ENCODE measurements at regions not wholly inside any gene's neighbourhood (a gene's known extent, or its start where the extent isn't known, plus 50 kb on each side); places are given as distances from the start of the nearest gene placed in this dataset.
"Not testable (repeated sequence)": the region's sequence is repeated elsewhere in the genome, so short reads cannot be mapped to it uniquely, and the experiment has no call there.

DNA sequence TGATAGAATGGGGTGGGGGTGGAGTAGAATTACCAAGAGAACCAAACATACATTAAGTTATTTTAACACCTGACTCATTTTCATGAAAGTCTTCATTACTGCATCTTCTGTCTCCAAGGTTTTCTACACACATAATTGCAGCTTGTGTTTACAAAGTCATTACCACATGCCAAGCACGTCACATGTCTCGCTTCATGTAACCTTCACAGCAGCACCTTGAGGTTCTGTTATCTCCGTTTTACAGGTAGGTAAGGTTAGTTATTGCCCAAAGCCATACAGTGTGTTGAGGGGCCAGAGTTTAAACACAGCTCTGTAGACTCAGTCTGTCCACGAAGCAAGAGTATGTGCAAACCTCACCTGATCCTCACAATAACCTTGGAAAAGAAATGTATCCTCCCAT is 64.3 kb upstream of the RBM19 start:
- DNase-seq = no peak
- H3K27me3 ChIP-seq = 0 out of 2 replicates have a peak, but pooled peaks cover 3% of the 10 kb centered on the region
- H3K4me3 ChIP-seq = no peak overlapping the region
- no peaks in the 10 kb centered on the region for H3K9me3 ChIP-seq
- H3K36me3 ChIP-seq = no peaks in the 10 kb centered on the region

DNA sequence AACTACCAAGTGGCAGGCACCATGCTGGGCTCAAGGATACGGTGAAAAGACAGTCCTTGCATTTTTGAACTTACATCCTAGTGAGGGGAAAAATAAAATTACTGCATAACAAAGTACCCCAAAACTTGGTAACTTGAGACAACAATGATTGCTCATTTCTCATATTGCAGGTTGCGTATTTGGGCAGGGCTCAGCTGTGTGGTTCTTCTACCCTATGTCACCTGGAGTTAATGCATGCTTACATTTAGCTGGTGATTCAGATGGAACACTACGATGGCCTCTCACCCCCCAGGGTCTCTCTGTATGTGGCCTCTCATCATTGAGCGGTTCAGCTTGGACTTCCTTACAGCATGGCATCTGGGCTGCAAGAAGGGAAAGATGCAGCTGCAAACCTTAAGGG is 60.7 kb upstream of the RBM19 start:
- Histone ChIP-seq H3K36me3 (no peaks in the 10 kb centered on the region), H3K4me3 (no peak overlapping the region), H3K27me3 (0 out of 2 replicates have a peak, but pooled peaks cover 3% of the 10 kb centered on the region), H3K9me3 (no peaks in the 10 kb centered on the region)
- no peak for DNase-seq

DNA sequence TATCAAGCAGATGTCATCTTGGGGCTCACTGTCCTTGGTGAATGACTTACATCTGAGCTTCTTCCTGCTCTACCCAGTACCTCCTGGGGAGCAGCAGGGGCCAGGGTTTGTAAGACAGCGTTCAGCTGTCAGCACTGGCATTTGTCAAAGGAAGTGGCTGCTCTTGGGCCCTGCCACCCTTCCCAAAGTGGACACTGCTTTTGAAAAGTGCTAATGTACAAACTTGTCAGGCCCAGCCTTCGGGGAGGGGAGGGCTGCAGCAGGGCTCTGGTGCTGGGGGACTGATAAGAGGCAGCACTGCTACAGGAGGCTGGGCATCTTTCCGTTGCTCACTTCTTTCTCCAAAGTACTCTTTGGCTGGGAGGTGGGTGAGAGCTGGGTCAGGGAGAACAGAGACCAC is 59.8 kb upstream of the RBM19 start:
- Histone ChIP-seq H3K36me3 (no peaks in the 10 kb centered on the region), H3K27me3 (0 out of 2 replicates have a peak, but pooled peaks cover 3% of the 10 kb centered on the region), H3K4me3 (no peak overlapping the region), H3K9me3 (no peaks in the 10 kb centered on the region)
- DNase-seq = no peak

DNA sequence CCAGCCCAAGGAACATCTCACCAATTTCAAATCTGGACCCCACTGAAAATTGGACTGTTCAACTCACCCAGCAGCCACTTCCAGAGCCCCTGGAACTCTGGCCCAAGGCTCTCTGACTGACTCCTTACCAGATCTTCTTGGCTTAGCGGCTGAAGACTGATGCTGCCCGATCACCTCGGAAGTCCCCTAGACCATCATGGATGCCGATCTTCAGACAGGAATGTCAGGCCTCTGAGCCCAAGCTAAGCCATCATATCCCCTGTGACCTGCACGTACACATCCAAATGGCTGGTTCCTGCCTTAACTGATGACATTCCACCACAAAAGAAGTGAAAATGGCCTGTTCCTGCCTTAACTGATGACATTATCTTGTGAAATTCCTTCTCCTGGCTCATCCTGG is 56.0 kb upstream of the RBM19 start:
- not testable (repeated sequence) for H3K27me3 ChIP-seq, DNase-seq

DNA sequence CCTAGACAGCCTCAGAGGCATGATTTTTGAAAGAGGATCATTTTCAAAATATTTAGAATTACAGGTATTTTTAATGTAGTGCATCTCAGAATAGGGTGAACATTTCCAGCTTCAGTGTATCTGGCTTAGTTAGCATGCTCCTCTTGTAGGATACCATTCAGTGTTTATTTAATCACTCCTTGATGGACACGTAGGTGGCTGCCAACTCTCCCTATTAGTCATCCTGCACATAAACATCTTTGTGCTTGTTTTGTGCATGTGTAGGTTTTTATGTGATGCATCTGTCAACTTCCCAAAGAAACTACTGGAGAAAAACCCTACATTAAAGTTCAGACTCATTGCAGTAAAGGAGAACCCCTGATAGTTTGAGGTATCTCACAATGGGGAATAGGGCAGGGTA is 52.5 kb upstream of the RBM19 start:
- DNase-seq = peak; percentile 72
- Histone ChIP-seq H3K4me3 (no peak overlapping the region), H3K36me3 (no peaks in the 10 kb centered on the region), H3K9me3 (no peaks in the 10 kb centered on the region), H3K27me3 (no peaks in the 10 kb centered on the region)

More for the DNA sequence above, 56.0 kb upstream of the RBM19 start:
- not testable (repeated sequence) for H3K9me3 ChIP-seq, H3K4me3 ChIP-seq, H3K36me3 ChIP-seq
